Mammary epithelial cell (primary cell): ENCODE measurements at regions not wholly inside any gene's neighbourhood (a gene's known extent, or its start where the extent isn't known, plus 50 kb on each side); places are given as distances from the start of the nearest gene placed in this dataset.

ENCODE experiments used
- CTCF ChIP-seq, 2 donors: IDR thresholded peaks in 1 of 2; conservative IDR thresholded peaks in 1 of 2; 2 replicates each; pipeline ENCODE4 v1.5.1; 2011 to 2012; ENCODE audit warnings: inconsistent platforms in 2 of 2, low read length in 2 of 2, mild to moderate bottlenecking in 2 of 2, control low read depth in 1 of 2, low read depth in 1 of 2; ENCODE audit not compliant: insufficient read depth in 1 of 2; ENCODE audit errors: extremely low read depth in 1 of 2
- EZH2 ChIP-seq: IDR thresholded peaks from 2 replicates; pipeline ENCODE4 v1.6.1; 2012; ENCODE audit warnings: low read length, inconsistent platforms, borderline replicate concordance

DNA sequence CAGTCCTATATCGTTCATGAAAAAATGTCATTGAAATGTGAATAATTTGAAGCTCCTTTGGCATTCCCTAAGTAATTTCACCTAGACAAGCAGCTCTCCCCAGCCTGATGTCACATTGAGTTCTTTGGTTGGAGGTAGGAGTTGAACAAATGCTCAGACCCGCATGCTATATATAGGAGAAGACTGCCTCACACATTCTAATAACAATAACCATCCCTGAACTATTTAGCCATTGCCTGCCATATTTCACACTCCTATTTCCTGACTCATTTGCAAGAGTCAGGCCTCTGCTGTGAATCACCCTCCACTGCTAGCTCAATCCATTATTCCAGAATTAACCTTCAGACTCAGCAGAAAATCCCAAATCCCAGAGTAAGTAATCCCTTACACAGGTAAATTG, 256.6 kb upstream of the ACVR2A start:
- TF ChIP-seq CTCF (conservative IDR thresholded peaks at IDR 0.05 in 1 of 2, IDR thresholded peaks at IDR 0.05 in 1 of 2; ENCODE audit: extremely low read depth in 1 of 2, insufficient read depth in 1 of 2, low read depth in 1 of 2, low read length in 2 of 2), result no peak
- TF ChIP-seq EZH2, result no peak
